Endothelial cell of umbilical vein (primary cell): ENCODE measurements at regions not wholly inside any gene's neighbourhood (a gene's known extent, or its start where the extent isn't known, plus 50 kb on each side); places are given as distances from the start of the nearest gene placed in this dataset.

Experiments
- CTCF ChIP-seq, 2 donors: IDR thresholded peaks; 1 replicate in 1 of 2; 2 replicates in 1 of 2; pipeline ENCODE4 v1.5.1; 2011; ENCODE audit warnings: low read length in 2 of 2, mild to moderate bottlenecking in 2 of 2, moderate library complexity in 2 of 2, control low read depth in 1 of 2, inconsistent platforms in 1 of 2, low read depth in 1 of 2; ENCODE audit not compliant: insufficient read depth in 1 of 2; ENCODE audit errors: extremely low read depth in 1 of 2
- FOS ChIP-seq: IDR thresholded peaks from 2 replicates; pipeline ENCODE4 v1.6.1; 2011; ENCODE audit warnings: mild to moderate bottlenecking, low read length, moderate library complexity, borderline replicate concordance; ENCODE audit not compliant: insufficient read depth
- GATA2 ChIP-seq: IDR thresholded peaks from 2 replicates; pipeline ENCODE4 v1.7.0; 2011; ENCODE audit warnings: low read depth, mild to moderate bottlenecking, moderate library complexity, mixed read lengths, low read length; ENCODE audit not compliant: insufficient read length, insufficient read depth
- POLR2A ChIP-seq: IDR thresholded peaks from 2 replicates; pipeline ENCODE4 v1.6.1; 2012; ENCODE audit warnings: low read depth, mild to moderate bottlenecking, control low read depth, low read length

DNA sequence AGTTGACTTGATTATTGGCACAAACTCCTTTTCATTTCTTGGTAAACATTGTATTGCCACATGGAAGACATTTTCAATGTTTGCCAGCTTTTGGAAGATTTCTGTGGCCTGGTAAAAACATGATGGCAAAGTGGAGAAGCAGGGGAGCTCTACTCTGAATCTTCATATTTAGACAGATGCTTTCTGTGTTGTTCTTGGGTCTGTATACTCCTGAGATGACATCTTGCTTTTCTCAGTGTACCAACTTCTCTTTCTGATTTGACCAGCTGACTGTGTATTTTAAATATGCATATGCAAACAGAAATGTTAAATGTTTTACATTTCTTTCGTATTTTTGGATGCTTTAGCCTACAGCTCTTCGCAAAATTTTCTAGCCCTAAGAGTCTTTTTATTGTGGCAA, 366.2 kb upstream of the MON1B start:
- TF ChIP-seq CTCF (IDR thresholded peaks at IDR 0.05; ENCODE audit: extremely low read depth in 1 of 2, insufficient read depth in 1 of 2, low read depth in 1 of 2, low read length in 2 of 2) (no peak), POLR2A (no peak), GATA2 (no peak), FOS (no peak)
